ENCODE measurements at regions not wholly inside any gene's neighbourhood (a gene's known extent, or its start where the extent isn't known, plus 50 kb on each side); places are given as distances from the start of the nearest gene placed in this dataset.

DNA sequence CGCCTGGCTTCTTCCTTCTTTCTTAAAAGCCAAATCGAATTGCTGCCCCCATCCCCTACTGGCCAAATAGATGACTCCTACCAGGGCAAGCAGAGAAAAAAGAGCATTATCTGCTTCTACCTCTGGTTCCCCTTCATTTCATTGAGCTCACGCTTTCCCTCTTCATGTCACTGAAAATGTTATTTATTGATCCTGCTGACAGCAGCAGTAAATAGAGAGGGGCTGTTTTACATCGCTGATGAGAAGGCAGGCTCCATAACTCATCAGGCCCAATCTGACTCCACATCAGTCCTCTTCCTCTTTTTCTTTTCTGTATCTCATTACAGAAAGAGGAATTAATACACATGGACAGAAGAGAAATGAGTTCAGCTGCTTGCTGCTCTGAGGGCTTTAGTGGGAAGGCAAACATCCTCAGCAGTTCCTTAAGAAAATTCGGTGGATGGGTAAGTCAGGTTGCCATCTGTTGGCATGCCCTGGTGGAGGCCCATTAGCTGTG is 904.1 kb downstream of the KCNMA1 start:
- DNase-seq, result no peak

DNA sequence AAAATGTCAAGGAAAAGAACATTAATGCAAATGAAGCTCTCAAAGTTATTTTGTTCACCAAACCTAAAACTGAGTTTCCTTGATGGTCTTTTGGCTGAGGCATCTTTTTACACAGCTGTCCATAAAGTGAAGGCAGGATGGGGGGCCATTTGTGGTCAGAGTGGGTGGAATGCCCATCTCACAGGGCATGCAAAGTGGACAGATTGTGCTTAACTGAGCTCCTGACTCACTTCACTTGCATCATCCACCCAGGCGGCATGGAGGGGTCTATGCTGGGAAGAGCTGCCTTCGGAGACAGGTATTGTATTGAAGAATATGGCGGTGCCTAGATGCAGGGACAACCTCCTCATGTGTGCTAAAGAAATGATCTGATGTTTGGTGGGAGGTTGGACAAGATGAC is 905.3 kb downstream of the KCNMA1 start:
- no peak for DNase-seq

DNA sequence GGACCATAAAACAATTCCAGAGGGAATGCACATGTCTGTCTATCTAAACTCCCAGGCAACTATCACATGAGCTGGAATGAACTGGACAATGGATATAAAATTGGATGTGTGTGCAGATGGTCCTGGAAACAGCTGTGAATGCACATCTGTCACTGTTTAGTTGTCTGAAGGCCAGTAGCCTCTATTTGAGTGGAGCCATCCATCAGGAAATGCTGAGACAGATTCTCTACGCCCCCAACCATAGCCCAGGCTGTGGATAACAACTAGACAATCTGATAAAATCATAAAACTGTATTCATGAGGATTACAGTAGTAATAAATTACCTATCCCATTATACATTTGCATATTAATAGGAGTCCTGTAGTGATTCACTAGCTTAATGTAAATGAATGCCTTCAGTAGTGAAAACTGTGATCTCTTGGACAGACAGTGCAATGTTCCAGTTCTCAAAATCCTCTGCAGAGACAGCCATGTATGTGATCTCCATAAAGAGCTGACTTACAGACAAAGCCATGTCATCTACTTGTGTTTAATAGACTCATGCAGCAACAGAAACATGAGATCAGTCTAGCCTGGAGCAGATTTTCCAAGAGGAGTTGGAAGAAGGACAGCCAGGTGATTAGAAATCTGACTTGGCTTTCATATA is 907.6 kb downstream of the KCNMA1 start:
- DNase-seq, result no peak

DNA sequence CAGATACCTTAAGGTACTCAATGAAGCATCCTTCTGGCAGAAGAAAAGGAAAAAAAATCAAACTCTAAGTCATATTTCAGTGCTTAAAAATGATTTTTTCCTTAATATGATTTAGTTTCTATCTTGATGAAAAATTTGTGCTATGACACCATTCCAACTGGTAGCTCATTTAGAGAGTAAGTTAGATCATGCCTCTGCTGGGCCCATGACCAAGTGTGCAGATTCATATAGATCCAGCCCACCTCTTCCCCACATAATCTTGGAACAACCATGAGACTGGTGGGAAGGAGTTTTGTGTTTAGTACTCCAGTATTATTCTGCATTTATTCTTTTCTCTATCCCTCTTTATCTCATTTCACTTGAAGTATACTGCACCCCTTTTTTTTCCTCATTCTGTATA is 908.3 kb downstream of the KCNMA1 start:
- no peak for DNase-seq

DNA sequence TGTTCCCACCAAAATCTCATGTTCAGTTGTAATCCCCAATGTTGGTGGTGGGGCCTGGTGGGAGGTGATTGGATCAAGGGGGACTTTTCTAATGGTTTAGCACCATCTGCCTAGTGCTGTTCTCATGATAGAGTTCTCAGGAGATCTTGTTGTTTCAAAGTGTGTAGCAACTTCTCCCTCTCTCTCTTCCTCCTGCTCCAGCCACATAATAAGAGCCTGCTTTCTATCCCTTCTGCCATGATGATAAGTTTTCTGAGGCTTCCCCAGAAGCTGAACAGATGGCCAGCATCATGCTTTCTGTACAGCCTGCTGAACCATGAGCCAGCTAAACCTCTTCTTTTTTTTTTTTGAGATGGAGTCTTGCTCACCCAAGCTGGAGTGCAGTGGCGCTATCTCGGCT is 910.6 kb downstream of the KCNMA1 start:
- DNase-seq, result no peak

DNA sequence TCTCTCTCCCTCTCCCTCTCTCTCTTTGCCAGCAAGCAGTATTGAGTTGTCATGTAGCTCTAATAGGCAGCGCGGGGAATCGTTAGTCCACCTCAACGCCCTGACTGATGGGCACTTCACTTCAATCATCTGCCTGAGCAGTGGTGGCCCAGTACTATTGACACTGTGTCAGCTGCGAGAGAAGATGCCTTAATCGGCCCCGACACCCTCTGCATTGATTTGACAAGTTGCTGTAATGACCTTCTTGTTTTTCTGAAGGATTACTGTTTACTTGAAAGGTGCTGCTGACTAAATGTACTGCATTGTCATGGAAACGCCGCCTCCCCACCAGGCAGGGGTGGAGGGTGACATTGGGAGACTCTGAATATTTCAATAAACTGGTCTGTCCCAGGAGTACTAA is 913.8 kb downstream of the KCNMA1 start:
- no peak for DNase-seq

DNA sequence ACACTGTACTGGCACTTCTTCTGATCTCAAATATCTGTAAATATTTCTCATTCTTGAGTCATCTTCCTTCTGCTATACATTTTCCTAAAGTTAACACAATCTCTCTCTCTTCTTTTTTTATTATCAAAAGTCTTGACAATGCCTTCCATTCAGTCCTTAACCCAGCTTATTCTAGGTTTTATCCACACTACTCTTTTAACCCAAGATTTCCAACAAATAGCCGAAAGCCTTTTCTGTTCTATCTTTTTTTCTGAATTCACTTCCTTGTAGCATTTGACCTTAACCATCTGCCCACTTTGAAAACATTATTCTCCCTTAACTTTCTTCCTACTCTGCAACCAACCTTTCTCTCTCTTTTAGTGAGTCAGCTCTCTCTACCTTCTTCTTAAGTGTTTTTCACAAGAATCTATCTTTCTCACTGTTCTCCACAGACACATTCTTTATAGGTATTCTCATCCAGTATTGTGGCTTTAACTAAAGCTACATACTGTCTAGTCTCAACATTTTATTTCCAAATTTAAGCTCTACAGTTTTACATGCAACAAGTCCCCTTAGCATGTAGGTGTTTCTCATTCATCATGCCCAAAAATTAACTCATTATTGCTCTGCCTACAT is 915.6 kb downstream of the KCNMA1 start:
- DNase-seq, result no peak

DNA sequence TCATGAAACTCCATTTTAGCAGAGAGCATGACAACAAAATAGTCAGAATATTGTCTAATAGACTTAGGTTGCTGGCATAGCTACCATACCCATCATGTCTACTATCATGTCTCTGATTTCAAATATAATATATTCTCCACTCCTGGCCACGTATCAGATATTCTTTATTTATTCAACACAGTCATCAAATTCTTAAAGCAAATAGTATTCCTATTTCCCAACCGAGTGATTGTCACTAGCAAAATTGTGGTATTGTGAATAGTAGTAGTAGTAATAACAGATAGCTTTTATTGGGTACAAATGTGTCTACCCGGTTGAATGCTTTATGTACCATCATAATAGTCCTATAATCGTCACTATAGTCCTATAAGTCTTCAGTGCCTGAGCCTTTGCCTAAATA is 918.6 kb downstream of the KCNMA1 start:
- DNase-seq, result no peak

DNA sequence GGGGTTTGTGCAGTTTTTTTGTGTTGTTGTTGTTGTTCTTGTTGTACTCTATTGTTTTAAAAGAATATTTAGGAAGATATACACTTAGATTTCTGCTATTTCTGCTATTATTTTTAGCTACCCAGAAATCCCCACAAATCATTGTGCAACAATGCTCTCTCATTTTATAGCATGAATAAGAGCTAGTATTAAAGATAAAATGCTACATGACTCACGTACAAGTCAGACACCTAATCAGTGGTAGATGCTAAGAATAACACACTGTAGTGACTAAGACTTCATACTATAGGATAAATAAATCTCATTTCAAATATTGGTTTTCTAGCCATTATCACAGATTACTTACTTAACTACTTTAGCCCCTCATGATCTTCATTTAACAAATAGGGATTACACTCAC is 920.5 kb downstream of the KCNMA1 start:
- no peak for DNase-seq

DNA sequence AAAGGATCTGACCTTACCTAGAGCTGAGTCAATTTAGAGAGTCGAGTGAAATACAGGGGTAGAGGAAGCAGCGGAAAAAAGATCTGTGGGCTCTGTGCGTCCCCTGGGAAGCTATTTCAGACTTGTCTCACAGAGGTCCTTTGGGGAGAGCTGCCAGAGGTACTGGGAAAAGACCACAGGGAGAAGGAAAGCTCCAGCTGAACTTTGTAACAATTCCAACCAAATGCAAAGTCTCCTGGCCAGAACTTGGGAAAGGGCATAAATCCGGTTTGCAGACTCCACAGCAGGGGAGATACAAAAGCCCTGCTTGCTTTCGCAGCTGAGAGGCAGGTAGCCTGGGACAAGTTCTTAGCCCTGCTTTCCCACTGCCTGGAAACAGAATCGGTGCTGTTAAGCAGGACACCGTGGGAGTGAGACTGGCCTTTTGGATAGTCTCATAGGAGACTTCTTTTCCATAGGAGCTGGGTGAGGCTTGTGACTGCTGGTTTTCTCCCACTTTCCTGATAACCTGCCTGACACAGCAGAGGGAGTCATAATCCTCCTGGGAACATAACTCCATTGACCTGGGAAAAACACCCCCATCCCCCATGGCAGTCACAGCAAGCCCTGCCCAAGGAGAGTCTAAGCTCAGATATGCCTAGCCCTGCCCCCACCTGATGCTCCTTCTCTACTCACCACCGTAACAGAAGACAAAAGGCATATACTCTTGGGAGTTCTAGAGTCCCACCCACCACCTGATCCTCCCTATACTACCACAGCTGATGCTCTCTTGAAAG is 926.2 kb downstream of the KCNMA1 start:
- no peak for DNase-seq

DNA sequence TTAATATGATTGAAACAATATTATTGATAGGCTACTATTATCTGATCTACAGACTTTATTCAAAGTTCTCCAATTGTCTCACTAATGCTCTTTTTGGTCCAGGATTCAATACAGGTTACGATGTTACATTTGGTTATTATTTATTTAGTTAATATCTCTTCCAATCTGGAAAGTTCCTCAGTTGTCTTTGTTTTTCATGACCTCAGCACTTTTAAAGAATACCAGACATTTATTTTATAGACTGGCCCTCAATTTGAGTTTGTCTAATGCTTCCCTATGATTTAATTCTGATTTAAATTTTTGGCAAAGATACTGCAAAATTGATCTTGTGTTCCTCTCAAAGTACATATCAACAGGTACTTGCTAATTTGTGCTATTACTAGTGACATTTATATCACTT is 937.4 kb downstream of the KCNMA1 start:
- DNase-seq, result no peak

DNA sequence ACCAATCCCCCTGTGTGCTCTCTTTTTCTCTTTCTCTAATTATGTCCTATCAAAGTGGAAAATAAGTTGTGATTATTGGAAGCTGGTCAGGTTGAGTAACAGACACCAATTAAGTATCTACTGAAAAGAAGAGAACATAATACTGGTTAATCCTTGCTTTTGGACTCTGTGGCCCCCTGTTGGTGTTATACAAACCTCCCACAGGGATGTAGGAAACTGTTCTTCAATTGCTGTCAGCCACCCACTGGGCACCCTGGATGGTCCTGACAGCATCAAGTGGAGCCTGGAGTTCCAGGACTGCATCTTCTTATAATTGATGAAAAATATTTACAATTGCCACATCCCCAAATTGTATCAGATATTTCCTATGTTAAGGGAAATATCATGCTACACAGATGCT is 939.7 kb downstream of the KCNMA1 start:
- DNase-seq, result no peak

DNA sequence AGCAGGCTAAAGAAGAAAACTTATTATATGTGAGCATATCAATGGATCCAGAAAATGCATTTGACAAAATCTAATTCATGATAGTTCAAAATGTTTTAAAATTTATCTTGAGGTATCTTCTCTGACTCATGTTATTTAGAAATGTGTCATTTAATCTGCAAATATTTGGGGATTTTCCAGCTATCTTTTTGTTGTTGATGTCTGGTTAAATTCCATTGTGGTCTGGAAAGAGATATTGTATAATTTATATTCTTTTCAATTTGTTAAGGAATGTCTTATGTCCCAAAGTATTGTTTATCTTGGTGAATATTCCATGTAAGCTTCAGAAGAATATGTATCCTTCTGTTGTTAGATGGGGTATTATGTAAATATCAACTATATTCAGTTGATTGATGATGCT is 942.5 kb downstream of the KCNMA1 start:
- no peak for DNase-seq

DNA sequence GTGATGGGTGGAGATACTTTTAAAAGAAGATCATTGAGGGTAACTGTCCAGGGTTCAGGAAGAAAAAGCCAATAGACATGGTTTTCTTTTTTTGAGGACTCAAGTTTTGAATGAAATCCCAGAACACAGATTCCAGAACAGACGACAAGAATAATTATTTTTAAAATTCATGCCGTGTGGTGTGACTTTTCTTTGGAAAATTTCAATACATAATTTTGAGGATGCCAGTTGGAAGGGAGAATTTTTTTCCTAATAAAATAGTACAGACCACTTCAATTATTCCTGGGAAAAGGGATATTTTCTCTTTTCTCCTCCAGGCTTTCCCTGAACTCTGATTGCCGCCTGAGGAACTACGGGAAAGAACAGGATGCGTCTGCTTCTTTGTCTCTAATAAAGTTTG is 951.4 kb downstream of the KCNMA1 start:
- DNase-seq, result no peak

DNA sequence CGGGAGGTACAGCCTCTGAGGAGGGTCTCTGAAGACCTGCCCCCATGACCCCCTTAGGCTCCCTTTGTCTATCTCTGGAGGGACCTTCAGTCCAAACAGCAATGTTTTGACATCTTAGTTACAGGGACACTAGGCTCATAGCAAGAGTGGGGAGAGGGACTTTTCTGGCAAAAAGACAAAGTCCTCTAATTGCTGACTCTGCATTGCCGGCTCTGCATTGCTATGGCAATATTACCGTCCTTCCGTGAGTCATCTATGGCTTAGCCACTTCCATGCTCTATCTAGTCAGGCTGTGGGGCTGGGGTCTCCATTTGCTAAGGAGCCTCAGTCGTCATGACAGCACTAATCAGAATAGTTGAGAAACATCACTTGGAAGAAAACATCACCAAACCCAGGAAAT is 952.6 kb downstream of the KCNMA1 start:
- no peak for DNase-seq

DNA sequence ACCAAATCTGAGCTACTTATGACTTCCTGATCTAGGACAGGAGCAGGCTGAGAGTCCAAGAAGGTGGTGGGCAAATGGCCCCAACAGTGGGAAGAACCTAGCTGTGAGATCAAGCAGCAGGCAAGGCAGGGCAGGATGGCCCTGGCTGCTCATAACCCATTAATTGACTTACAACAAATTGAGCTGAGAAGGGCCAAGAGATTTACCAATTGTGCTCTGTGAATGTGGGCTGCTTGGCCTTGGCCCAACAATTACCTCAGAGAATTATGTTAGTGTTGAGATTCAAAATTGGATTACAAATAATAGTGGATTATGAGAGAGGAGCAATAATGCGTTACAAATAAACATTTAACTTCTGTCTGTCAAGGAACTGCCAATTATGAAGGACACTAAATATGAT is 956.5 kb downstream of the KCNMA1 start:
- peak; percentile 39 for DNase-seq

DNA sequence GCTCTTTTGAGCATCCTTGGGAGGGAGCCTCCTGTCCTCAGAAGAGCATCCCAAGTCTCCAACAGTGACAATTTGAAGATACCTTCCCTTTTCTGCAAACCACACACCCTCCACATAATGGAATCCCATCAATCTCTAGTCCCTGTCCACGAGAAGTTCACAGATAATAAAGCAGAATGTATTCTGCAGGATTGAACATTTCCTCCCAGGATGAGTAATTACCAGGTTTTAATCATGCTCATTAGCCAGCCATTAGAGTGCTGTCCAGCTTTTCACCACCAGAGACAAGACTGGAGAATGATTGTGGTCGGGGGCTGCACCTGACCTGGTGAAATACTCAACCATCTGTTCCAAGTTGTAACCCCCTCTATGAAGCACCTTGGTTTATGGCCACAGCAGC is 958.6 kb downstream of the KCNMA1 start:
- no peak for DNase-seq

DNA sequence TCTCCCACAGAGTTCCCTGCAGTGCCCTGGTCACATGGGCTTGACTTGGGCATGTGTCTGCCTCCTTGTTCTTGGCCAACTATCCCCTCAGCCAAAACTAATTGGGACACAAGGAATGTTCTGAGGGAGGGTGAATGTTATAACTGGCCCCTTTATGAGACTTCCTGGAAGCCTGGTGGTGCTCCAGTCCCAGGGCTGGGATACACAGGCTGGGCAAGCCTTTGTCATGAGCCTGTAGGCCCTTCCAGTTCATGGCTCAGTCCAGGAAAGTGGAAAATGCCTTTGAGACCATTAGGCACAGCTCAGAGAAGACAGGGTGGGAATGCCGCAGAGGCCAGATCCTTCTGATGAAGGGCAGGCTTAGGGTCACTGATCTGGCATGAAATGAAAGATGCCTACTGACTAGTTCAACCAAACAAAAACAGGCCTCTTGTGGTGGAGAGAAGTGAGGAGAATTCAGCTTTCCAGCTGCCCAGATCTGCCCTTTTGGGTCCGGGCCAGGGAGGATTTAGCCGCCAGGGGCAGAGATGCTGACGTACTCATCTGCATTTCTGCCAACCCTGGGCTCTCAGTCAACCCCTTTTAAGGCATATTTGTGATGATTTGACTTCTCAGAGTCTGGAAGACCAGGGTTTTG is 961.5 kb downstream of the KCNMA1 start:
- peak; percentile 81 for DNase-seq

DNA sequence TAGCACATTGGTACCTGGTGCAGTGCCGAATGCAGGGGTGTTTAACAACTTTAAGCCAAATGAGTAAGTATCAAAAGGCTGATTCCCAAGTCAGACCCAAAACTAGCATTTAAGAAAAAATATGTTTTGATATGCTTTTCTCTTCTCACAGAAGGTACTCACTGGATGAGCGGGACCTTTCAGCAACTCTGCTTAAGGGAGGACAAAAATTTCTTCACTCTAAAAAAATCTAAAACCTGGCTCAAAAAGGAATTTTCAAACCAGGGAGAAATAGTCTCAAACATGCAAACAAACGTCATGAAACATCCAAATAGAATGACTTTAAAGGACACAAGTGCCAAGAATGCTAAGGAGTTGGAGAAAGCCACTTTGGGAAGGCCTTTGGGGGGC is 962.1 kb downstream of the KCNMA1 start:
- DNase-seq, result no peak

DNA sequence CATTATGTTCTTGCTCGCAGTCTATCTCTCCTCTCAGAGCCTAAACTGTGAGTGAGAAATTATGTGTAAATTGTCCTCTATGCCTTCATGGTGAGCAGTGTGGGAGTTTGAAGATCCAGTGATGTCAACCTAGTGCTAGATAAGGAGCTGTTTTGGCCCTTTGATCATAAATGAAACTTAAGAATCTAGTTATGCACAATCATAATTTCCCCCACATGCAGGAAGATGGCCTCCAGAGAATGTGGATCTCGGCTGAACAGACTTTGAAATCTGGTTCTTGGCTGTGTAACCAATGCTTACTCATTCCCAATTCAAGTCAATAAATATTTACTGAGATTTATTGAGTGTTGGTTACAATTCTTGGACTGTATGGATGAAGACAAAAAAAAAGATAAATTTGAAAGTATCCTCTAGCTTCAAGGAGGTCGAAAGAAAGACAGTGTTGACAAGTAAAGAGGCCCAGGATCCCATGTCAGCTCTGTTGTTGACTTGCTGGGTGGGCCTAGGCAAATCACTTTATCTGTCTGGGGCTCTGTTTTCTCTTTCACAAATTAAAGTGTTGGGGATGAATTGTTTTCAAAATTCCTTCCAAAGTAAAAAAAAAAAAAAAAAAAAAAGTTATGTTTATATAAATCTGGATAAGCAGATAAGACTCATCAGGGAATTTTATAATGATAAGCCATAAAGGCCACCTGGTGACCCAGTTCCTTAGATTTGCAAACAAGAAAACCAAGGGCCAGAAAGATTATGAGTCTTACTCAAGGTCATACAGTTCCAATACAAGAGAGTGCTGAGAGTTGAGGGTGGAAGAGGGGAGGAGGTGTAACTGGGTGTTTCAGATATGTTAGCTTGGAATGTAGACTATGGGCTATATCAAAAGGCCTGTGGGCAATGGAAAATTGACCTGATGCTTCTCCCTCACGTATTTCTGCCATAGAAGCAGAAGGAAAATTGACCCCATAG is 969.9 kb downstream of the KCNMA1 start:
- no peak for DNase-seq

DNA sequence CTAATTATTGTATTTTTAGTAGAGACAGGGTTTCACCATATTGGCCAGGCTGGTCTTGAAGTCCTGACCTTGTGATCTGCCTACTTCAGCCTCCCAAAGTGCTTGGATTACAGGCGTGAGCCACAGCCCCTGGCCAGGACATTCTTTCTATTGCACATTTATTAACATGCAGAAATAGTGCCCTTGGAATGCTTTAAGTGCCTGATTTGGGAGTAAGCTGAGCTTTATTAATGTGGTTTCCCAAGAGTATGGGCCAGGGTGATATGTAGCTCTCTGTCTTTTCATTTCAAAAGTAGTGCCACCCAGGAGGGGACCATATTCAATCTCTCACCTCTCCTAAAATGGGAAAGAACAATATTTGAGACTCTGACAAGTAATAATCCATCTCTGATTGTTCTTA is 970.7 kb downstream of the KCNMA1 start:
- DNase-seq, result no peak

DNA sequence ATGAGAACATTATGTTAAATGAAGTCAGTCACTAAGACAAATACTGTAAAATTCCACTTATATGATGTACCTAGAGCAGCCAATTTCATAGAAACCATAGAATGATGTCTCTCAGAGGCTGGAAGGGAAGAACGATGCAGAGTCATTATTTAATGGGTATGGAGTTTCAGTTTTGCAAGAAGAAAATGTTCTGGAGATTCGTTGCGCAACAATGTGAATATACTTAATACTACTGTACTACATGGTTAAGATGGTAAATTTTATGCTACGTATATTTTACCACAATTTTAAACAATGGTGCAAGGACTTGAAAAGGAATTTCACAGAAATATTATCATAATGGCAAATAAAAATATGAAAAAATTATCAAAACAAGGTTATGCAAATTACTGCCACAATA is 972.6 kb downstream of the KCNMA1 start:
- DNase-seq, result no peak

Data from NCI-H446 treated with DMSO at 0.1 percent for 48 hours (cell line).